GM12891 (cell line): ENCODE measurements at regions not wholly inside any gene's neighbourhood (a gene's known extent, or its start where the extent isn't known, plus 50 kb on each side); places are given as distances from the start of the nearest gene placed in this dataset.

ENCODE experiments used
- POLR2A ChIP-seq: IDR thresholded peaks from 2 replicates; pipeline ENCODE4 v1.6.1; 2011; ENCODE audit warnings: low read depth, low read length, control low read depth
- POLR2AphosphoS5 ChIP-seq: IDR thresholded peaks from 2 replicates; pipeline ENCODE4 v1.6.1; 2011; ENCODE audit warnings: low read depth, low read length, control low read depth
- TAF1 ChIP-seq: IDR thresholded peaks from 2 replicates; pipeline ENCODE4 v1.6.1; 2011; ENCODE audit warnings: low read depth, low read length, control low read depth

GRCh38 chr2:117170897-117171296 lies 643.6 kb upstream of the DDX18 start:
- TF ChIP-seq POLR2A (no peak), POLR2AphosphoS5 (no peak), TAF1 (no peak)
